Tibial nerve (tissue), 3 donors: ENCODE measurements at regions not wholly inside any gene's neighbourhood (a gene's known extent, or its start where the extent isn't known, plus 50 kb on each side); places are given as distances from the start of the nearest gene placed in this dataset.

ENCODE experiments used
- CTCF ChIP-seq, 5 experiments: fragments of 200-600 bp in 3 of 5; fragments of 450-650 bp in 2 of 5; sonication (generic) in 3 of 5; IDR thresholded peaks; one replicate each; pipeline ENCODE4 v1.5.1; 2016 to 2019; ENCODE audit warnings: antibody characterized with exemption in 5 of 5, mild to moderate bottlenecking in 3 of 5, moderate library complexity in 2 of 5
- POLR2A ChIP-seq, 2 donors: fragments of 450-650 bp; IDR thresholded peaks; one replicate each; pipeline ENCODE4 v1.6.1; 2017; ENCODE audit warnings: antibody characterized with exemption in 2 of 2, mild to moderate bottlenecking in 2 of 2, moderate library complexity in 2 of 2

DNA sequence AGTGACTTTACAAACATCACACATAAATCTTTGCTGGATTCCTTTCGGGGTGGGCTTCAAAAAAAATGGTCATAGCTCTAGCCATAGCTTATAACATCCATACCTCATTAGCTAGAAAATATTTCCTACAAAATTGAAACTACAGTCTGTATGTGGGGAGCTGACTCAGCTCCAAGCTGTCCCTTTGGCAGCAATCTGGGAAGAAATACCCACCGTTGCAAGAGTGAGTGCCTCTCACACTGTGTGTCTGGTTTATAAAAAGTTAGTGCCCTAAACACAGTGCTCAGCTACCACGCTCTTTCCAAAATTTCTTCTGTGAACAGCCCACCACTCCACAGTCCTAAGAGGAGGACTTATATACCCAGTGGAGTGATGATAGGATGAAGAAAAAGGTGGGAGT is 170.1 kb downstream of the RBM43 start:
- TF ChIP-seq CTCF (IDR thresholded peaks at IDR 0.05): no peak
- TF ChIP-seq POLR2A (IDR thresholded peaks at IDR 0.05): no peak
